Immature natural killer cell (primary cell): ENCODE measurements at regions not wholly inside any gene's neighbourhood (a gene's known extent, or its start where the extent isn't known, plus 50 kb on each side); places are given as distances from the start of the nearest gene placed in this dataset.

Experiments used
- DNase-seq, 3 donors: peaks; one replicate each; pipeline ENCODE4 v3.0.0; 2022; ENCODE audit warnings: mixed read lengths in 1 of 3
- H3K27ac Mint-ChIP-seq, 6 donors: one replicate each; pipeline ENCODE4 v1.8.0; 2020; ENCODE audit warnings: mixed read lengths in 6 of 6, mild to moderate bottlenecking in 5 of 6, inconsistent platforms in 4 of 6, moderate library complexity in 3 of 6
- H3K27me3 Mint-ChIP-seq, 3 donors: one replicate each; pipeline ENCODE4 v1.8.0; 2020 to 2021; ENCODE audit warnings: low read depth in 3 of 3, mild to moderate bottlenecking in 3 of 3, mixed read lengths in 3 of 3, moderate library complexity in 3 of 3, inconsistent platforms in 1 of 3
- H3K36me3 Mint-ChIP-seq, 3 donors: one replicate each; pipeline ENCODE4 v1.8.0; 2020; ENCODE audit warnings: mixed read lengths in 3 of 3, inconsistent platforms in 2 of 3, mild to moderate bottlenecking in 2 of 3
- H3K4me1 Mint-ChIP-seq, 2 donors: one replicate each; pipeline ENCODE4 v1.8.0; 2020; ENCODE audit warnings: inconsistent platforms in 2 of 2, mild to moderate bottlenecking in 2 of 2, mixed read lengths in 2 of 2, moderate library complexity in 1 of 2
- H3K4me3 Mint-ChIP-seq, 5 donors: one replicate each; pipeline ENCODE4 v1.8.0; 2020; ENCODE audit warnings: mild to moderate bottlenecking in 5 of 5, mixed read lengths in 5 of 5, inconsistent platforms in 3 of 5, moderate library complexity in 3 of 5
- H3K9me3 Mint-ChIP-seq, 6 donors: one replicate each; pipeline ENCODE4 v1.8.0; 2020; ENCODE audit warnings: mild to moderate bottlenecking in 6 of 6, mixed read lengths in 6 of 6, inconsistent platforms in 4 of 6, moderate library complexity in 3 of 6

- H3K27ac Mint-ChIP-seq = peak overlapping the region in 1 of 6 donors; percentile 38
Measured at GRCh38 chr12:124715121-124715990, 147.9 kb upstream of the NCOR2 start.

GRCh38 chr12:124713436-124714082, 146.1 kb upstream of the NCOR2 start:
- peak; percentile 52 to 68 (median 58) for DNase-seq
- Mint-ChIP-seq H3K9me3 (no peaks in the 10 kb centered on the region), H3K4me1 (peaks cover 19 to 20% of the 10 kb centered on the region in 2 donors), H3K27me3 (peaks cover 2 to 5% (median 4%) of the 10 kb centered on the region in 3 donors), H3K36me3 (peaks cover 0 to 4% (median 0%) of the 10 kb centered on the region in 3 donors), H3K4me3 (peak overlapping the region; percentile 80 to 87 (median 81)), H3K27ac (peak overlapping the region; percentile 49 to 91 (median 86))

More at GRCh38 chr12:124715121-124715990, 147.9 kb upstream of the NCOR2 start:
- Mint-ChIP-seq H3K9me3 (no peaks in the 10 kb centered on the region), H3K36me3 (peaks cover 0 to 4% (median 0%) of the 10 kb centered on the region in 3 donors), H3K4me3 (no peak overlapping the region), H3K27me3 (peaks cover 2 to 5% (median 5%) of the 10 kb centered on the region in 3 donors), H3K4me1 (peaks cover 21 to 28% of the 10 kb centered on the region in 2 donors)
- DNase-seq = no peak

DNA sequence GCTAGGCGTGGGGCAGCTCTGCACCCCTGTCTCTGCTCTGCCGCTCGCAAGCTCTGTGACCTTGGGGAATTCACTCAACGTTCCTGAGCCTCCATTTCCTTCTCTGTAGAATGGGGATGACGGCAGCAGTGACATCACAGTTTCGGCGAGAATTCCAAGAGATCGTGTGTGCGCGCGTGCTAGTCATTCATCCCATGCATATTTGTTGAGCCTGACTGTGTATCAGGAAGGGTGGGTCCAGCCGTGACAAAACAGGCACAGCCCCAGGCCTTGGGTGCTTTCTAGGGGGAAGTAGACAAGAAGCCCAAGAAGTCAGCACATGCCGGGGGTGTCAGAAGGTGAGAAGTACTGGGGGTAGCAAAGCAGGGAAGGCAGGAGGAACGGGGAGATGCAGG, 145.6 kb upstream of the NCOR2 start:
- Mint-ChIP-seq H3K27ac (peak overlapping the region; percentile 49 to 91 (median 86)), H3K4me1 (peaks cover 19 to 20% of the 10 kb centered on the region in 2 donors), H3K36me3 (peaks cover 0 to 4% (median 0%) of the 10 kb centered on the region in 3 donors), H3K9me3 (no peaks in the 10 kb centered on the region), H3K4me3 (peak overlapping the region; percentile 80 to 87 (median 81)), H3K27me3 (peaks cover 2 to 8% (median 5%) of the 10 kb centered on the region in 3 donors)
- DNase-seq = no peak

DNA sequence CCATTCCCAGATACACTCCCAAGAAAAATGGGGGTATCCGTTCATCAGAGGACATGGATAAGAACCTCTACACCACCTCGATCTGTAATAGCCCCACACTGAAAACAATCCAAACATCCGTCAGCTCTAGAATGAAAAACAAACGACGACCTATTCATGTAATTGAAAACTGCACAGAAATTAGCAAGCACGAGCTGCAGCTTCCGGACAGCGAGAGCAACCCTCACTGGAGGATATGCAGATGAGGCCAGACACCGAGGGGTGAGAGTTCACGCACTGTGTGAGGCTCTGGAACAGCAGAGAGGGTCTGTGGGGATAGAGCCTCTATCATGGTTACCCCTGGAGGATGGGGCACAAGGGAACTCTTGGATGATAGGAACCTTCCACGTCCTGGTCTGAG, 143.9 kb upstream of the NCOR2 start:
- peak overlapping the region in 1 of 6 donors; percentile 10 for H3K27ac Mint-ChIP-seq
- H3K27me3 Mint-ChIP-seq = peaks cover 0 to 8% (median 6%) of the 10 kb centered on the region in 3 donors
- H3K9me3 Mint-ChIP-seq = no peaks in the 10 kb centered on the region
- peaks cover 0 to 4% (median 0%) of the 10 kb centered on the region in 3 donors for H3K36me3 Mint-ChIP-seq
- H3K4me1 Mint-ChIP-seq = peaks cover 19 to 20% of the 10 kb centered on the region in 2 donors
- no peak for DNase-seq
- H3K4me3 Mint-ChIP-seq = no peak overlapping the region

DNA sequence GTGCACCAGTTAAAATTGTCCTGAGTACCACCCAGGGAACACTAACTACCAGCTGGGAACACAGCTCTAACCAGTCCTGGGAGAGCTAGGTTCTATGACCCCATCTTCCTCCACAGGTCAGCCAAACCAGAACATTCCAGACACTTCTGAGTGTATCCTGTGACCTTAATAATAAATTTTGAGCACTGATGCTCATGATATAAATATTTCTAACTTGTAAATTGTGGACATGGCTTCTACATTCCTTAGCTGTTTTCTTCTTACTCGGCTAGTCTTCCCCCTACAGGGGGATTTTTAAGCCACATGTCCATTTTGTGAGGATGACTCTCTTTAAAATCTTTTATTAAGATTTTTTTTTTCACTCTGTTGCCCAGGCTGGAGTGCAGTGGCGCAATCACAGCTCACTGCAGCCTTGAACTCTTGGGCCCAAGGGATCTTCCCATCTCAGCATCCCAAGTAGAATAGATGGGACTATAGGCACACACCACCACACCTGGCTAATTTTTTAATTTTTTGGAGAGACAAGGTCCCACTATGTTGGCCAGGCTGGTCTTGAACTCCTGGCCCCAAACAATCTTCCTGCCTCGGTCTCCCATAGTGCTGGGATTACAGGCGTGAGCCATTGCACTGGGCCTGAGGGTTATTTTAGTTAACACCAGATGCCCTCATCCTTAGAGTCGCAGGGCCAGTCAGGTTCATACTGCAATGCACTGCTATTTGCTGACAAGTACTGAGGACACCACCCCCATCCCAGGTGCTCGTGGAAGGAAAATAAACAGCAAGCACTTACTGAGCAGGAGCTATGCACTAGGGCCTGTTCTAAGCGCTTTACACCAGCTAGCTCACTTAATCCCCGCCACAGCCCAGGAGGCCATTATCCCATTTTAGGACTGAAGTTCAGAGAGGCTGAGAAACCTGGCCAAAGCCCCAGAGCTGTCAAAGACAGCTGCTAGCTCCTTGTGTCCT, 142.6 kb upstream of the NCOR2 start:
- Mint-ChIP-seq H3K36me3 (peaks cover 0 to 4% (median 0%) of the 10 kb centered on the region in 3 donors), H3K9me3 (no peaks in the 10 kb centered on the region), H3K27ac (no peak overlapping the region), H3K4me1 (peaks cover 19 to 20% of the 10 kb centered on the region in 2 donors), H3K27me3 (peaks cover 1 to 7% (median 5%) of the 10 kb centered on the region in 3 donors), H3K4me3 (no peak overlapping the region)
- no peak for DNase-seq

DNA sequence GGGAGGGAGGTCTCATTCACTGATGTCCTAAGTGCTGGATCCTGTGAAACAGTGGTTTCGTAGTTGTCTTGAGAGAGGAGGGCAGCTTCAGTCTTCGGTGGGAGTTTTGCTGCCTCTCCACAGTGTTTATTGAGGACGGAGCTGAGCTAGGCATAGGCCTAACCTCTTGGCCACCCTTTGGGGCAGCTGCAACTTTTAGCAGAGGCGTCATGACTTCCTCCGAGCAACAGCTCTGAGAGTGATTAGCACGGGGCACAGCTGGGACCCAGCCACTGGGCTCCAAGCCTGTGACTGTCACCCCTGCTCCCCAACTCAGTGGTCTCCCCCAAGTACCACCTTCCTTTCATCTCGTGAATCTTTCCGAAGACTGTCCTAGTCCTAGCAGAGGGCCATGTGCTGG, 139.9 kb upstream of the NCOR2 start:
- H3K4me1 Mint-ChIP-seq = peaks cover 0 to 2% of the 10 kb centered on the region in 2 donors
- H3K9me3 Mint-ChIP-seq = peaks cover 0 to 1% (median 0%) of the 10 kb centered on the region in 6 donors
- no peak for DNase-seq
- H3K27ac Mint-ChIP-seq = no peak overlapping the region
- H3K4me3 Mint-ChIP-seq = no peak overlapping the region
- H3K36me3 Mint-ChIP-seq = no peaks in the 10 kb centered on the region
- peaks cover 1 to 7% (median 3%) of the 10 kb centered on the region in 3 donors for H3K27me3 Mint-ChIP-seq

DNA sequence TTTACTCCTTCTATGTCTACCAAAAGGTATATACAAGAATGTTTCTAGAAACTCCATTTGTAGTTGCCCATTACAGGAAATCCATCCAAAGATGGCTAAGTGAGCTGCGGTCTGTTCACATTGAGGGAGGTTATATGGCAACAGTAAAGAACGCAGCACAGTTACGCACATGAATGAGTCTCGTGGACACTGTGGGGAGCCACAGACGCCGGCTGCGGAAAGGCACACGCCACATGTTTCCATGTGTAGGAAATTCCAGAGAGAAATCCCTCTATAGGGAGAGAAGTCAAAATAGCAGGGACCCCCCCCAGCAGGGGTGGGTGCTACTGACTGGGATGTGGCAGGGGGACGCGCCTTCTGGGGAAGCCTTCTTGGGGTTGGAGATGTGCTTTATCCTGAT, 139.0 kb upstream of the NCOR2 start:
- H3K4me1 Mint-ChIP-seq = peaks cover 0 to under 1% of the 10 kb centered on the region in 2 donors
- H3K27ac Mint-ChIP-seq = no peak overlapping the region
- DNase-seq = no peak
- H3K4me3 Mint-ChIP-seq = no peak overlapping the region
- peaks cover 0 to 1% (median 0%) of the 10 kb centered on the region in 6 donors for H3K9me3 Mint-ChIP-seq
- peaks cover 1 to 7% (median 3%) of the 10 kb centered on the region in 3 donors for H3K27me3 Mint-ChIP-seq
- no peaks in the 10 kb centered on the region for H3K36me3 Mint-ChIP-seq

DNA sequence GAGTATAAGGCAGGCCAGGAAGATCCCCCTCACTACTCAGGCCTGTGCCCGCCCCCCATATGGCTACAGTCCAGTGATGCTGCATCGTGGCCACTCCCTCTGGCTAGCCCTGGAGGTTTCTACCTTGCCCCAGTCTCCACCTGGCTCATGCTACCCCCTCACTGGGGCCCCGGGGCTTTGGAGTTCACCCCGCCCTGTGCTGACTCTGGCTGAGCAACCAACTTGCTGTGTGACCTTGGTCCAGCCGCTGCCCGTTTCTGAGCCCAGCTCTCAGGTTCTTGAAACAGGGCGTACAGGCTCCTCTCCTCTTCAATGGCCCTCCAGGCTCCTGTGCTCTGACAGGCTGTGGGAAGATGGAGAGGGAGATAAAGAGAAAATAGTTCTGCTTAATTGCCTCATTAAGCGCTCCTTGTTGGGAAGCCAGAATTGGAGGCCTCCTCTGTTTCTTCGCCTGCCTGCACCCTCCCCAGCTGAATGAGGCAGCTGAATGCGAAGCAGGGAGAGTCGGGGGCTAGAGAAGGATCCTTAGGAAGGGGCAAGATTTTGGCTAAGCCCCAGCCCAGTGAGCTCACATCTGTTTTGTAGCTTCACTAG, 138.2 kb upstream of the NCOR2 start:
- Mint-ChIP-seq H3K36me3 (no peaks in the 10 kb centered on the region), H3K4me3 (no peak overlapping the region), H3K27ac (no peak overlapping the region), H3K4me1 (no peaks in the 10 kb centered on the region), H3K9me3 (peaks cover 0 to 1% (median 0%) of the 10 kb centered on the region in 6 donors), H3K27me3 (peaks cover 1 to 7% (median 3%) of the 10 kb centered on the region in 3 donors)
- no peak for DNase-seq

- no peak for DNase-seq
- Mint-ChIP-seq H3K4me1 (no peaks in the 10 kb centered on the region), H3K27me3 (peaks cover 1 to 7% (median 5%) of the 10 kb centered on the region in 3 donors), H3K9me3 (peaks cover 0 to 1% (median 0%) of the 10 kb centered on the region in 6 donors), H3K36me3 (no peaks in the 10 kb centered on the region), H3K27ac (no peak overlapping the region), H3K4me3 (no peak overlapping the region)
Measured at GRCh38 chr12:124704619-124705018, 137.2 kb upstream of the NCOR2 start.

DNA sequence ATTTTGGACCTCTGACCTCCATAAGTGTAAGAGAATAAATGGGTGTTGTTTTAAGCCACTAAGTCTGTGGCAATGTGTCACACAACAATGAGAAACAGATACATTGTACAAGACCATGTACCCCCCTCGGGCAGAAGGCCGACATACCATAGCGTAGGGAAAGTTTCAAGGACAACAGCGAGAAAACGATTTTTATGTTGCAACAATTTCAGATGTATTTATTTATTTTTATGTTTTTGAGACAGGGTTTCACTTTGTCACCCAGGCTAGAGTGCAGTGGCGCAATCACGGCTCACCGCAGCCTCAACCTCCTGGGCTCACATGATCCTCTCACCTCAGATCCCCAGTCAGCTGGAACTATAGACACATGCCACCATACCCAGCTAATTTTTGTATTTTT, 136.4 kb upstream of the NCOR2 start:
- peaks cover 1 to 11% (median 5%) of the 10 kb centered on the region in 3 donors for H3K27me3 Mint-ChIP-seq
- no peak overlapping the region for H3K4me3 Mint-ChIP-seq
- DNase-seq = no peak
- no peaks in the 10 kb centered on the region for H3K36me3 Mint-ChIP-seq
- H3K9me3 Mint-ChIP-seq = peaks cover 0 to 1% (median 0%) of the 10 kb centered on the region in 6 donors
- H3K4me1 Mint-ChIP-seq = no peaks in the 10 kb centered on the region
- no peak overlapping the region for H3K27ac Mint-ChIP-seq

- Mint-ChIP-seq H3K27ac (no peak overlapping the region), H3K9me3 (peaks cover 0 to 1% (median 0%) of the 10 kb centered on the region in 6 donors), H3K27me3 (peaks cover 8 to 13% (median 9%) of the 10 kb centered on the region in 3 donors), H3K36me3 (no peaks in the 10 kb centered on the region), H3K4me1 (no peaks in the 10 kb centered on the region), H3K4me3 (no peak overlapping the region)
- no peak for DNase-seq
Measured at GRCh38 chr12:124702736-124703135, 135.3 kb upstream of the NCOR2 start.

DNA sequence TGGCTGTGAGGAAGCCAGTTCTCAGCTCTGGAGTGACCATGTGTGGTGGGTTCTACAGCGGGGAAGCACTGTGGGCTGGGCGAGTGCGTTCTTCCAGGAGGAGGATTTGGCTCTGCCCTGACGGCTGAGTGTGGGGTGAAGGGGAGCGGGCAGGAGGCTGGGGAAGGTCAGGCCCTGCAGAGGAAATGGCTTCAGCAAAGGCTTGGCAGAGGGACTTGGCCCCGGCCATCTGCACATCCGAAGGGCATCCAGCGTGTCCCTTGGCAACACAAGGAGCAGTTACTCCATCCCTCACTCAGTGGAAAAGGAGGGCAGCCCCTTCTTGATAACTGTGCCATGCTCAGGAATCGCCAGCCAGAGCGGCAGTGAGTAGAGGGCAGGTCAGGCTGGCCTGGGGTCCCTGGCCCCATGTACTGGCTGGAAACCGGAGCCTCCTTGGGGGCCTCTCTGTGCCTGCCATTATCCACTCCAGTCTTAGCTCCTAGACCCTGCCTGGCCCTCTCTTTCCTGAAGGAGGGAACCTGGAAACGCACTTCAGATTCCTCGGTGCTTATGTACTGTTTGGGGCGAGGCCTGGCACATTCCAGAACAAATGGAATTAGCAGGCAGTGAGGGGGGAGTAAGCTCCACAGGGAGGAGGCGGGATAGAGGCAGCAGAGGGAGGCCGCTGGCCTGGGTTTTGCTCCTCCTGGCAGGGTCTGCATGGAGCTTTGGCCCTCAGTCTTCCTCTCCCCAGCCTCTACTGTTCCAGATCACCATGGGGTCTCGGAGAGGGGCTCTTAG, 133.6 kb upstream of the NCOR2 start:
- Mint-ChIP-seq H3K36me3 (no peaks in the 10 kb centered on the region), H3K27ac (no peak overlapping the region), H3K4me3 (no peak overlapping the region), H3K4me1 (no peaks in the 10 kb centered on the region), H3K9me3 (peaks cover 0 to 1% (median 0%) of the 10 kb centered on the region in 6 donors), H3K27me3 (peaks cover 10 to 16% (median 13%) of the 10 kb centered on the region in 3 donors)
- no peak for DNase-seq
